K562 (cell line): ENCODE measurements at regions not wholly inside any gene's neighbourhood (a gene's known extent, or its start where the extent isn't known, plus 50 kb on each side); places are given as distances from the start of the nearest gene placed in this dataset.
A peak's percentile ranks its signal among the peaks of the same experiment; 100 is the strongest.

Experiments used
- ASH1L ChIP-seq: fragments of 450-650 bp; IDR thresholded peaks from 2 replicates; pipeline ENCODE4 v1.6.1; 2018; ENCODE audit warnings: borderline replicate concordance, mild to moderate bottlenecking, low read depth; ENCODE audit not compliant: partially characterized antibody
- EWSR1 ChIP-seq: fragments of 450-650 bp; IDR thresholded peaks from 2 replicates; pipeline ENCODE4 v1.6.1; 2018; ENCODE audit warnings: borderline replicate concordance, mild to moderate bottlenecking, low read depth, moderate library complexity; ENCODE audit not compliant: partially characterized antibody
- HOXB6 ChIP-seq: fragments of 250-450 bp; sonication (Bioruptor Pico); IDR thresholded peaks from 2 replicates; pipeline ENCODE4 v1.5.1; 2022; ENCODE audit warnings: mild to moderate bottlenecking, borderline replicate concordance
- JUN ChIP-seq, 2 experiments: sonication (generic) in 1 of 2; formaldehyde crosslinking in 1 of 2; IDR thresholded peaks; 2 replicates each; pipeline versions ENCODE4 v1.6.1 to v1.8.0; 2012 to 2022; ENCODE audit warnings: borderline replicate concordance in 2 of 2, mild to moderate bottlenecking in 2 of 2, improper control_type of control experiment in 1 of 2, low read depth in 1 of 2, low read length in 1 of 2, missing genetic modification reagents in 1 of 2
- L3MBTL2 ChIP-seq: fragments of 450-650 bp; IDR thresholded peaks from 2 replicates; pipeline ENCODE4 v1.6.1; 2016; ENCODE audit warnings: mild to moderate bottlenecking, moderate library complexity
- PRMT5 ChIP-seq: sonication (generic); formaldehyde crosslinking; IDR thresholded peaks from 2 replicates; pipeline ENCODE4 v1.5.0; 2020; ENCODE audit warnings: missing genetic modification reagents
- USF2 ChIP-seq: sonication (generic); formaldehyde crosslinking; IDR thresholded peaks from 2 replicates; pipeline ENCODE4 v1.5.0; 2020; ENCODE audit warnings: missing genetic modification reagents
- YBX1 ChIP-seq: fragments of 450-650 bp; IDR thresholded peaks from 2 replicates; pipeline ENCODE4 v1.7.1; 2016; ENCODE audit warnings: mild to moderate bottlenecking
- TF ChIP-seq, protein P1 (sequence below), 2 experiments: fragments of 450-650 bp in 1 of 2; IDR thresholded peaks; 2 replicates each; pipeline ENCODE4 v1.6.1; 2011 to 2017; ENCODE audit warnings: low read depth in 2 of 2, antibody characterized with exemption in 1 of 2, borderline replicate concordance in 1 of 2, low read length in 1 of 2, mild to moderate bottlenecking in 1 of 2, mixed read lengths in 1 of 2; ENCODE audit not compliant: control insufficient read depth in 1 of 2
- TF ChIP-seq, protein P2 (sequence below): fragments of 250-450 bp; sonication (Bioruptor Pico); IDR thresholded peaks from 2 replicates; pipeline ENCODE4 v1.4.0; 2020; ENCODE audit warnings: mild to moderate bottlenecking, moderate library complexity

DNA sequence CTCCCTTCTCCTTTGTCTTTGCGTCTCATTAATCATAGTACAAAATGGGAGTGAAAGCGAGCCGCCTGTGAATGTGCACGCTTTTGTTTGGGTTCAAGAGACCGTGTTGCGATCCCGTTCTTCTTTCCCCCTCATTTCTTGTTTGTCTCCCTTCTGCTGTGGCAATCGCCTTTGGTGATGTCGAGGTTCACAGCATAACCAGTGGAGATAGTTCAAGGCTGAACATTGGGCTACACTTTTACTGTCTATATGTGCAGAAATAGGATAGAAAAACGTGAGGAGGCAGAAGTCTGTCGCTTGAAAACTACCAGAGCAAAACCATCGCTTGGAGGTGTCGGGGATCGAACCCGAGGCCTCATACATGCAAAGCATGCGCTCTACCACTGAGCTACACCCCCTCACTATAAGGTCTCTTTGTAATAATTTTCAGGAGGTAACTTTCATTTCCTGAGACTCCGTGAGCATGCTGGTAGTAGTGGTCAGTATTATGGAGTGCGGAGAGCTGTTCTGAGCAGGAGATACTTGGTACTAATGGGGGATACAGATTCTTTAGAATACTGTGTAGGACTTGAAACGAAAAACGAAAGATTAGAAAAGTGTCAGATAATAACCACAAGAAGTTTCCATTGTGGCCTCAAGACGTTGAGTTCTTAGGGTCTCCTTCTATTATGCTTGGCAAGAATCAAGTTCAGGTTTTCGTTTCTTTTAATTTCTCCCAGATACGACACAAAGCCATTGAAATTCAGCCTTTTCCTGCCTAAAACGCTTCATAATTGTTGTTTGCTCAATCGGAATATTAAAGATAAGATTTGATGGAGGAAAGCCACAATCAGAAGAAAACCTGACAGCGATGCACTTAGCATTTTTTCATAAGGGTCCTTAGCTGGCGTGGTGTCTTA is 106.6 kb downstream of the TRIM27 start (continued):
- TF ChIP-seq, protein P1, sequence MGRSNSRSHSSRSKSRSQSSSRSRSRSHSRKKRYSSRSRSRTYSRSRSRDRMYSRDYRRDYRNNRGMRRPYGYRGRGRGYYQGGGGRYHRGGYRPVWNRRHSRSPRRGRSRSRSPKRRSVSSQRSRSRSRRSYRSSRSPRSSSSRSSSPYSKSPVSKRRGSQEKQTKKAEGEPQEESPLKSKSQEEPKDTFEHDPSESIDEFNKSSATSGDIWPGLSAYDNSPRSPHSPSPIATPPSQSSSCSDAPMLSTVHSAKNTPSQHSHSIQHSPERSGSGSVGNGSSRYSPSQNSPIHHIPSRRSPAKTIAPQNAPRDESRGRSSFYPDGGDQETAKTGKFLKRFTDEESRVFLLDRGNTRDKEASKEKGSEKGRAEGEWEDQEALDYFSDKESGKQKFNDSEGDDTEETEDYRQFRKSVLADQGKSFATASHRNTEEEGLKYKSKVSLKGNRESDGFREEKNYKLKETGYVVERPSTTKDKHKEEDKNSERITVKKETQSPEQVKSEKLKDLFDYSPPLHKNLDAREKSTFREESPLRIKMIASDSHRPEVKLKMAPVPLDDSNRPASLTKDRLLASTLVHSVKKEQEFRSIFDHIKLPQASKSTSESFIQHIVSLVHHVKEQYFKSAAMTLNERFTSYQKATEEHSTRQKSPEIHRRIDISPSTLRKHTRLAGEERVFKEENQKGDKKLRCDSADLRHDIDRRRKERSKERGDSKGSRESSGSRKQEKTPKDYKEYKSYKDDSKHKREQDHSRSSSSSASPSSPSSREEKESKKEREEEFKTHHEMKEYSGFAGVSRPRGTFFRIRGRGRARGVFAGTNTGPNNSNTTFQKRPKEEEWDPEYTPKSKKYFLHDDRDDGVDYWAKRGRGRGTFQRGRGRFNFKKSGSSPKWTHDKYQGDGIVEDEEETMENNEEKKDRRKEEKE (IDR thresholded peaks at IDR 0.05; ENCODE audit: borderline replicate concordance in 1 of 2, control insufficient read depth in 1 of 2, low read depth in 2 of 2, low read length in 1 of 2), result no peak
- TF ChIP-seq YBX1, result no peak
- TF ChIP-seq HOXB6, result no peak
- TF ChIP-seq ASH1L, result no peak
- no peak for TF ChIP-seq USF2 (CRISPR knock-in tag)
- no peak for TF ChIP-seq EWSR1
- peak; percentile 77 for TF ChIP-seq L3MBTL2
- TF ChIP-seq, protein P2, sequence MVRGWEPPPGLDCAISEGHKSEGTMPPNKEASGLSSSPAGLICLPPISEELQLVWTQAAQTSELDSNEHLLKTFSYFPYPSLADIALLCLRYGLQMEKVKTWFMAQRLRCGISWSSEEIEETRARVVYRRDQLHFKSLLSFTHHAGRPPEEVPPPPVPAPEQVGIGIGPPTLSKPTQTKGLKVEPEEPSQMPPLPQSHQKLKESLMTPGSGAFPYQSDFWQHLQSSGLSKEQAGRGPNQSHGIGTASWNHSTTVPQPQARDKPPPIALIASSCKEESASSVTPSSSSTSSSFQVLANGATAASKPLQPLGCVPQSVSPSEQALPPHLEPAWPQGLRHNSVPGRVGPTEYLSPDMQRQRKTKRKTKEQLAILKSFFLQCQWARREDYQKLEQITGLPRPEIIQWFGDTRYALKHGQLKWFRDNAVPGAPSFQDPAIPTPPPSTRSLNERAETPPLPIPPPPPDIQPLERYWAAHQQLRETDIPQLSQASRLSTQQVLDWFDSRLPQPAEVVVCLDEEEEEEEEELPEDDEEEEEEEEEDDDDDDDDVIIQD (CRISPR knock-in tag), result no peak
- 0 out of 2 replicates have a peak, but pooled peaks have one; percentile 37 for TF ChIP-seq JUN (IDR thresholded peaks at IDR 0.05; ENCODE audit: borderline replicate concordance, low read depth, low read length)
- no peak for TF ChIP-seq JUN (CRISPR knock-in tag; IDR thresholded peaks at IDR 0.05; ENCODE audit: borderline replicate concordance)
- TF ChIP-seq PRMT5 (CRISPR knock-in tag), result no peak
- TF ChIP-seq, all 486 proteins: peak for 124
